ENCODE measurements at regions not wholly inside any gene's neighbourhood (a gene's known extent, or its start where the extent isn't known, plus 50 kb on each side); places are given as distances from the start of the nearest gene placed in this dataset.

DNA sequence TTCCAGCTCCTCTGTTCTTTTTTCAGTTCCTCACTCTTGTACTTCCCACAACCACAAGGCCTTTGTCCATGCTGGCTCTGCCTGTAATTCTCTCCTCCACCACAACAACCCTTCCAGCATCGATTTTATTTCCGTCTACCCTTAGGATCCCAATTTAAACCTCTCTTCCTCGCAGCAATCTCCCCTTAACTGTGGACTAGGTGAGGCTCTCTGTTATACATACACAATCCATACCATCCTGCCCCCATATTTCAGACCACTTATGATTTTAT, 90.4 kb upstream of the ZC3H11B start:
- Histone ChIP-seq H3K4me1 (no peaks in the 10 kb centered on the region), H3K27ac (no peak overlapping the region), H3K36me3 (no peaks in the 10 kb centered on the region), H3K4me3 (no peak overlapping the region), H3K9me3 (no peaks in the 10 kb centered on the region), H3K27me3 (no peaks in the 10 kb centered on the region)
- TF ChIP-seq, protein P1, sequence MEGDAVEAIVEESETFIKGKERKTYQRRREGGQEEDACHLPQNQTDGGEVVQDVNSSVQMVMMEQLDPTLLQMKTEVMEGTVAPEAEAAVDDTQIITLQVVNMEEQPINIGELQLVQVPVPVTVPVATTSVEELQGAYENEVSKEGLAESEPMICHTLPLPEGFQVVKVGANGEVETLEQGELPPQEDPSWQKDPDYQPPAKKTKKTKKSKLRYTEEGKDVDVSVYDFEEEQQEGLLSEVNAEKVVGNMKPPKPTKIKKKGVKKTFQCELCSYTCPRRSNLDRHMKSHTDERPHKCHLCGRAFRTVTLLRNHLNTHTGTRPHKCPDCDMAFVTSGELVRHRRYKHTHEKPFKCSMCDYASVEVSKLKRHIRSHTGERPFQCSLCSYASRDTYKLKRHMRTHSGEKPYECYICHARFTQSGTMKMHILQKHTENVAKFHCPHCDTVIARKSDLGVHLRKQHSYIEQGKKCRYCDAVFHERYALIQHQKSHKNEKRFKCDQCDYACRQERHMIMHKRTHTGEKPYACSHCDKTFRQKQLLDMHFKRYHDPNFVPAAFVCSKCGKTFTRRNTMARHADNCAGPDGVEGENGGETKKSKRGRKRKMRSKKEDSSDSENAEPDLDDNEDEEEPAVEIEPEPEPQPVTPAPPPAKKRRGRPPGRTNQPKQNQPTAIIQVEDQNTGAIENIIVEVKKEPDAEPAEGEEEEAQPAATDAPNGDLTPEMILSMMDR (IDR thresholded peaks at IDR 0.05): no peak
- no peak for DNase-seq (ENCODE audit: low spot score in 2 of 2)
- intact Hi-C loops (cut with DNase I): no loop called here

DNA sequence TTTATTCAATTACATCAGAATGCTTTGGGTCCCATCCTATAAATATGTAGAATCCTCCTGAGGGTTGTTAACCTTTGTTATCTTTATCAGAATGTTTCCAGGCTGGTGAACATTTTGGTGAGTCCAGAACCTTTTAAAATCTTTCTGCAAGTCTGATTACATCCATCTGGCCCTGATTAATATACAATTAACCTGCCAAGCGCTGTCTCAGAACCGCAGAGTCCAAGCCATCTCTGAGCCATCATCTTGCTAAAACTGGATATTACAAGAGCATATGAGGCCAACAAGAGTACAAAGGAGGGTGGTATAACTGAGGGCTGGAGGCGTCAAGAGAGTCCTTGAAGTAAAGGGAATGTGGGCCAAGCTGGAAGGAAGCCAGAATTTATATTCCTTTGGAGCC, 88.6 kb upstream of the ZC3H11B start:
- intact Hi-C loops (cut with DNase I): no loop called here
- no peaks in the 10 kb centered on the region for H3K27me3 ChIP-seq
- H3K27ac ChIP-seq: no peak overlapping the region
- H3K4me1 ChIP-seq: no peaks in the 10 kb centered on the region
- no peaks in the 10 kb centered on the region for H3K36me3 ChIP-seq
- H3K4me3 ChIP-seq: no peak overlapping the region
- TF ChIP-seq, protein P1 (IDR thresholded peaks at IDR 0.05): no peak
- no peak for DNase-seq (ENCODE audit: low spot score in 2 of 2)
- H3K9me3 ChIP-seq: no peaks in the 10 kb centered on the region

DNA sequence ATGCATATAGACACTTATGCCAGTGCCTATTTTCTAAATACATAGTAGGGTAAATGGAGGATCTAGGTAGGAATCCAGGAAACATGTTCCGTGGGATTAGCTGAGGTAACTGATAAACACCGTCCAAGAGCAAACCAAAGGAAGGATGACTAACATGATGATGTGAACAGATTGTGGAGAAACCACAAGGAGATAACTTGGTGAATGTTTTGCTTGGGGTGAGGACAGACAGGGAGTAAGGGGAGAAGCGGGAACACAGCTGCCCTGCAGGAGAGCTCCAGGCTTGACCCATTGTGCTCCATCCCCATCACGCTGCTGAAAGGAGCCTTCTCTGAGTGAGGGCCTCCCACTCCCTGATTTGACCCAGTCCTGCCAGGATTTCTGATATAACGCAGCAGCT, 87.0 kb upstream of the ZC3H11B start:
- DNase-seq (ENCODE audit: low spot score in 2 of 2): no peak
- H3K4me3 ChIP-seq: no peak overlapping the region
- H3K4me1 ChIP-seq: no peaks in the 10 kb centered on the region
- TF ChIP-seq, protein P1 (IDR thresholded peaks at IDR 0.05): no peak
- H3K9me3 ChIP-seq: no peaks in the 10 kb centered on the region
- intact Hi-C loops (cut with DNase I): no loop called here
- no peaks in the 10 kb centered on the region for H3K36me3 ChIP-seq
- no peaks in the 10 kb centered on the region for H3K27me3 ChIP-seq
- no peak overlapping the region for H3K27ac ChIP-seq

DNA sequence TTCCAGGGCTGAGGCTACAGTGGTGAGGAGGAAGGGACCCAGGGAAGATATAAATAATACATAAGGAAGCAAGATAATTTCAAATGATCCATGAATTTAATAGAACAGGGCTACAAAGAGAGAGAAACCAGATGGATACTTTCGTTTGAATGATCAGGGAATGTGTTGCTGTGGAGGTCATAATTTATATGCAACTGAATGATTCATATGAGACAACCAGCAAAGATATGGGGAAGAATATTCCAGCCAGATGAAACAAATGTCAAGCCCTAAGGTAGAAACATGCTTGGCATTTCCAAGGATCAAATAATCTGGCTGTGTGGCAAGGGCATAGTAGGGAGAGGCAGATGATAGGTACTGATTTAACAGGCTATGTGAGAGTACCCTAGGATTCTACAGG, 84.8 kb upstream of the ZC3H11B start:
- Histone ChIP-seq H3K36me3 (no peaks in the 10 kb centered on the region), H3K27me3 (no peaks in the 10 kb centered on the region), H3K4me1 (no peaks in the 10 kb centered on the region), H3K27ac (no peak overlapping the region), H3K9me3 (no peaks in the 10 kb centered on the region), H3K4me3 (no peak overlapping the region)
- TF ChIP-seq, protein P1 (IDR thresholded peaks at IDR 0.05): no peak
- DNase-seq (ENCODE audit: low spot score in 2 of 2): no peak
- intact Hi-C loops (cut with DNase I): no loop called here

DNA sequence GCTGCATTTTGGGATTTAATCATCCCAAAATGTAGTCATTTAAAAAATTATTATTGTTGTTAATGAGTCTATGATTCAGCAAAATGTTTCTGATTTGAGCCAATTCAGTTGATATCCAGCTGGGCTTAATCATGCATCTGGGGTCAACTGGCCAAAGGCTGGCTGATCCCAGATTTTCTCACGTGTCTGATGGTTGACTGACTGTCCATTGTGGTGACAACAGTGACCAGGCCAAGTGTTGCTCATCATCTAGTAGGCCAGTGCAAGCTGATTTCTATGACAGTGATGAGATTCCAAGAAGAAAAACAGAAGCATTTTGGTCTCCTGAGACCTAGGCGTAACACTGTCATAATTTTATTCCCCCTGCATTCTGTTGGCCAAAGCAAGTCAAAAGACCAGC, 80.1 kb upstream of the ZC3H11B start:
- Histone ChIP-seq H3K27me3 (no peaks in the 10 kb centered on the region), H3K4me1 (no peaks in the 10 kb centered on the region), H3K36me3 (no peaks in the 10 kb centered on the region), H3K4me3 (no peak overlapping the region), H3K9me3 (no peaks in the 10 kb centered on the region), H3K27ac (no peak overlapping the region)
- TF ChIP-seq, protein P1 (IDR thresholded peaks at IDR 0.05): no peak
- intact Hi-C loops (cut with DNase I): no loop called here
- no peak for DNase-seq (ENCODE audit: low spot score in 2 of 2)

DNA sequence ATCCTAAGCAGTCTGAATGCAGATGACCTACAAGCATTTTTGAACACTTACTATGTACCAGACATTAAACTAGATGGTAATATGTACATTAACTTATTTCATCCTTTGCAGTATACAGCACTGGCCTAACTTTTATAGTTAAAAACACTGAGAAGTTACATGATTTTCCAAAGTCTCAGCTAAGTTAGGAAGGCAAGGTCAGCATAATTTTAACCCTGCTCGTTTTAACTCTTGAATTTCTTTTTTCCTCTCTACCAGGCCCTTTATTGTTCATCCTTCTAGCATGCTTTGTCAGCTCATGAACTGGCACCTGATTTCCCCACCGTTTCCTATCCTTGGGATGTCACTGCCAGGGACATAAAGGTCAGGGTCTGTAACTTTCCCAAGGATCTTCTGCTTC, 76.9 kb upstream of the ZC3H11B start:
- TF ChIP-seq, protein P1 (IDR thresholded peaks at IDR 0.05): no peak
- intact Hi-C loops (cut with DNase I): no loop called here
- no peak for DNase-seq (ENCODE audit: low spot score in 2 of 2)

More for the DNA sequence above, 76.9 kb upstream of the ZC3H11B start:
- H3K27ac ChIP-seq: no peak overlapping the region
- H3K4me1 ChIP-seq: no peaks in the 10 kb centered on the region
- no peaks in the 10 kb centered on the region for H3K9me3 ChIP-seq
- H3K36me3 ChIP-seq: no peaks in the 10 kb centered on the region
- no peak overlapping the region for H3K4me3 ChIP-seq
- no peaks in the 10 kb centered on the region for H3K27me3 ChIP-seq
